Tibial nerve (tissue), 3 donors: ENCODE measurements at regions not wholly inside any gene's neighbourhood (a gene's known extent, or its start where the extent isn't known, plus 50 kb on each side); places are given as distances from the start of the nearest gene placed in this dataset.

Source experiments
- POLR2A ChIP-seq, 2 donors: fragments of 450-650 bp; IDR thresholded peaks; one replicate each; pipeline ENCODE4 v1.6.1; 2017; ENCODE audit warnings: antibody characterized with exemption in 2 of 2, mild to moderate bottlenecking in 2 of 2, moderate library complexity in 2 of 2
- TF ChIP-seq, protein P1 (sequence below), 5 experiments: fragments of 200-600 bp in 3 of 5; fragments of 450-650 bp in 2 of 5; sonication (generic) in 3 of 5; IDR thresholded peaks; one replicate each; pipeline ENCODE4 v1.5.1; 2016 to 2019; ENCODE audit warnings: antibody characterized with exemption in 5 of 5, mild to moderate bottlenecking in 3 of 5, moderate library complexity in 2 of 5

DNA sequence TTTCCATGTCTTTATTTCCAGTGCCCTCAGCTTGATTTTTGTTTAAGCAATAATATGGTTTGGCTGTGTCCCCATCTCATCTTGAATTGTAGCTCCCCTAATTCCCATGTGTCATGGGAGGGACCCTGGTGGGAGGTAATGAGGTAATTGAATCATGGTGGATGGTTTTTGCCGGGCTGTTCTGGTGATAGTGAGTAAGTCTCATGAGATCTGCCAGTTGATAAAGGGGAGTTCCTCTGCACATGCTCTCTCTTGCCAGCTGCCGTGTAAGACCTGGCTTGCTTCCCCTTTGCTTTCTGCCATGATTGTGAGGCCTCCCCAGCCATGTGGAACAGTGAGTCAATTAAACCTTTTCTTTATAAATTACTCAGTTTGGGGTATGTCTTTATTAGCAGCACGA lies 559.6 kb upstream of the ADAMTS5 start:
- TF ChIP-seq, protein P1, sequence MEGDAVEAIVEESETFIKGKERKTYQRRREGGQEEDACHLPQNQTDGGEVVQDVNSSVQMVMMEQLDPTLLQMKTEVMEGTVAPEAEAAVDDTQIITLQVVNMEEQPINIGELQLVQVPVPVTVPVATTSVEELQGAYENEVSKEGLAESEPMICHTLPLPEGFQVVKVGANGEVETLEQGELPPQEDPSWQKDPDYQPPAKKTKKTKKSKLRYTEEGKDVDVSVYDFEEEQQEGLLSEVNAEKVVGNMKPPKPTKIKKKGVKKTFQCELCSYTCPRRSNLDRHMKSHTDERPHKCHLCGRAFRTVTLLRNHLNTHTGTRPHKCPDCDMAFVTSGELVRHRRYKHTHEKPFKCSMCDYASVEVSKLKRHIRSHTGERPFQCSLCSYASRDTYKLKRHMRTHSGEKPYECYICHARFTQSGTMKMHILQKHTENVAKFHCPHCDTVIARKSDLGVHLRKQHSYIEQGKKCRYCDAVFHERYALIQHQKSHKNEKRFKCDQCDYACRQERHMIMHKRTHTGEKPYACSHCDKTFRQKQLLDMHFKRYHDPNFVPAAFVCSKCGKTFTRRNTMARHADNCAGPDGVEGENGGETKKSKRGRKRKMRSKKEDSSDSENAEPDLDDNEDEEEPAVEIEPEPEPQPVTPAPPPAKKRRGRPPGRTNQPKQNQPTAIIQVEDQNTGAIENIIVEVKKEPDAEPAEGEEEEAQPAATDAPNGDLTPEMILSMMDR (IDR thresholded peaks at IDR 0.05), result no peak
- TF ChIP-seq POLR2A (IDR thresholded peaks at IDR 0.05), result no peak
